ENCODE measurements at regions not wholly inside any gene's neighbourhood (a gene's known extent, or its start where the extent isn't known, plus 50 kb on each side); places are given as distances from the start of the nearest gene placed in this dataset.
A peak's percentile ranks its signal among the peaks of the same experiment; 100 is the strongest.

DNA sequence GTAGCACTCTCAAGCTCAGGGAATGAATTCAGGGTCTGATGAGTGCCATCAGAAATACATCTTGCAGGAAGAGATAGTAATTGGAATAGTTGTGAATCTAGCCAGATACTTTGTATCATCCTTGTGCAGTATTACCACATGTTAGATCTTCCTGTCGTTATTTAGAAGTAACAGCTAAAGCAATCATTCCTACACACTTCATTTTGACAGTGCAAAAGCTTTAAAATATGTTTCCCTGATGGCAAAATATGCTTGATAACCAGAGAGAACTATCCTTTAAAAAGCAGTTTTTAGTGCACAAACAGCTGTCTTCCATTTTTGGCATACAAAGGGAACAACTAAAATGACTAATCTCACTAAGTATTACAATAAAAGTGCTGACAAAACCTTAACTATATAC lies 149.5 kb upstream of the SLC38A2 start:
- 43 to 55% methylated on average over 1 of the region's 1 CpG for WGBS, 2 donors

DNA sequence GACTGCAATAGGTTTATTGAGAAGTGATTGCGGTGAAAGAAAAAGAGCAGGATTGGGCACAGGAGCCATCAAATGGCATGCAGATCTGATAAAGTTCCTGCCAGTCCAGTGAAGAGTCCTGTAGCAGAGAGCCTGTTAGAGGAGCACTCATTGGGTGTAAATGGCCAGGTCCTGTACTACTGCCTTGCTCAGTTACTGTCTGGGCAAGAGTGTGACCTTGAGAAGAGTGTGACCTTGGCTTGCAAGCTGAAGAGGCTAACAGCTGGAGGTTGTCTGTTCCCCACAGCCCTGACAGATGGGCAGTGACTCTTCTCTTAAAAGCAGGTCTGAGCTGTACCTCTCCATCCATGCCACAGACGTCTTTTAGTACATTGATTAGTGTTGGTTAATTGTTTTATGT lies 148.6 kb upstream of the SLC38A2 start:
- Histone ChIP-seq H3K9me3 (ENCODE audit: control insufficient read depth in 4 of 4, insufficient read depth in 3 of 4, low read length in 3 of 4) (no peaks in the 10 kb centered on the region), H3K27ac (ENCODE audit: low read depth in 1 of 2, low read length in 1 of 2) (no peak overlapping the region), H3K27me3 (ENCODE audit: control insufficient read depth in 3 of 3, insufficient read depth in 3 of 3, low read length in 2 of 3) (no peaks in the 10 kb centered on the region), H3K9ac (ENCODE audit: insufficient read depth in 1 of 2, low read length in 2 of 2) (no peak overlapping the region), H3K4me3 (no peak overlapping the region), H3K4me1 (ENCODE audit: control insufficient read depth in 5 of 5, insufficient read depth in 5 of 5, low read length in 5 of 5) (peaks cover 4 to 68% (median 16%) of the 10 kb centered on the region in 5 donors), H3K36me3 (ENCODE audit: control insufficient read depth in 4 of 4, insufficient read depth in 4 of 4, low read length in 4 of 4) (no peaks in the 10 kb centered on the region)
- DNase-seq (peak in 1 of 3 donors; percentile 22), ATAC-seq (ENCODE audit: insufficient read depth, low FRiP score) (no peak)
- TF ChIP-seq, protein P1, sequence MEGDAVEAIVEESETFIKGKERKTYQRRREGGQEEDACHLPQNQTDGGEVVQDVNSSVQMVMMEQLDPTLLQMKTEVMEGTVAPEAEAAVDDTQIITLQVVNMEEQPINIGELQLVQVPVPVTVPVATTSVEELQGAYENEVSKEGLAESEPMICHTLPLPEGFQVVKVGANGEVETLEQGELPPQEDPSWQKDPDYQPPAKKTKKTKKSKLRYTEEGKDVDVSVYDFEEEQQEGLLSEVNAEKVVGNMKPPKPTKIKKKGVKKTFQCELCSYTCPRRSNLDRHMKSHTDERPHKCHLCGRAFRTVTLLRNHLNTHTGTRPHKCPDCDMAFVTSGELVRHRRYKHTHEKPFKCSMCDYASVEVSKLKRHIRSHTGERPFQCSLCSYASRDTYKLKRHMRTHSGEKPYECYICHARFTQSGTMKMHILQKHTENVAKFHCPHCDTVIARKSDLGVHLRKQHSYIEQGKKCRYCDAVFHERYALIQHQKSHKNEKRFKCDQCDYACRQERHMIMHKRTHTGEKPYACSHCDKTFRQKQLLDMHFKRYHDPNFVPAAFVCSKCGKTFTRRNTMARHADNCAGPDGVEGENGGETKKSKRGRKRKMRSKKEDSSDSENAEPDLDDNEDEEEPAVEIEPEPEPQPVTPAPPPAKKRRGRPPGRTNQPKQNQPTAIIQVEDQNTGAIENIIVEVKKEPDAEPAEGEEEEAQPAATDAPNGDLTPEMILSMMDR (IDR thresholded peaks at IDR 0.05; ENCODE audit: control extremely low read depth, extremely low read depth): no peak
- WGBS, 2 donors: 87 to 94% methylated on average over 2 of the region's 2 CpGs

More for the DNA sequence above, 149.5 kb upstream of the SLC38A2 start:
- Histone ChIP-seq H3K4me1 (ENCODE audit: control insufficient read depth in 5 of 5, insufficient read depth in 5 of 5, low read length in 5 of 5) (peaks cover 4 to 65% (median 16%) of the 10 kb centered on the region in 5 donors), H3K27ac (ENCODE audit: low read depth in 1 of 2, low read length in 1 of 2) (no peak overlapping the region), H3K9me3 (ENCODE audit: control insufficient read depth in 4 of 4, insufficient read depth in 3 of 4, low read length in 3 of 4) (no peaks in the 10 kb centered on the region), H3K9ac (ENCODE audit: insufficient read depth in 1 of 2, low read length in 2 of 2) (no peak overlapping the region), H3K27me3 (ENCODE audit: control insufficient read depth in 3 of 3, insufficient read depth in 3 of 3, low read length in 2 of 3) (no peaks in the 10 kb centered on the region), H3K4me3 (no peak overlapping the region), H3K36me3 (ENCODE audit: control insufficient read depth in 4 of 4, insufficient read depth in 4 of 4, low read length in 4 of 4) (no peaks in the 10 kb centered on the region)
- no peak for ATAC-seq (ENCODE audit: insufficient read depth, low FRiP score)
- TF ChIP-seq, protein P1 (IDR thresholded peaks at IDR 0.05; ENCODE audit: control extremely low read depth, extremely low read depth): no peak
- peak in 2 of 3 donors; percentile 79 to 85 for DNase-seq

GRCh38 chr12:46519407-46519806 lies 146.8 kb upstream of the SLC38A2 start:
- Histone ChIP-seq H3K27ac (ENCODE audit: low read depth in 1 of 2, low read length in 1 of 2) (peak overlapping the region in 1 of 2 donors; percentile 34), H3K36me3 (ENCODE audit: control insufficient read depth in 4 of 4, insufficient read depth in 4 of 4, low read length in 4 of 4) (no peaks in the 10 kb centered on the region), H3K4me3 (no peak overlapping the region), H3K4me1 (ENCODE audit: control insufficient read depth in 5 of 5, insufficient read depth in 5 of 5, low read length in 5 of 5) (peaks cover 4 to 56% (median 9%) of the 10 kb centered on the region in 5 donors), H3K9ac (ENCODE audit: insufficient read depth in 1 of 2, low read length in 2 of 2) (no peak overlapping the region), H3K9me3 (ENCODE audit: control insufficient read depth in 4 of 4, insufficient read depth in 3 of 4, low read length in 3 of 4) (no peaks in the 10 kb centered on the region), H3K27me3 (ENCODE audit: control insufficient read depth in 3 of 3, insufficient read depth in 3 of 3, low read length in 2 of 3) (no peaks in the 10 kb centered on the region)
- ATAC-seq (ENCODE audit: insufficient read depth, low FRiP score) (no peak), DNase-seq (no peak)
- TF ChIP-seq, protein P1 (IDR thresholded peaks at IDR 0.05; ENCODE audit: control extremely low read depth, extremely low read depth): no peak
- WGBS, 2 donors: 95 to 100% methylated on average over 1 of the region's 1 CpG

DNA sequence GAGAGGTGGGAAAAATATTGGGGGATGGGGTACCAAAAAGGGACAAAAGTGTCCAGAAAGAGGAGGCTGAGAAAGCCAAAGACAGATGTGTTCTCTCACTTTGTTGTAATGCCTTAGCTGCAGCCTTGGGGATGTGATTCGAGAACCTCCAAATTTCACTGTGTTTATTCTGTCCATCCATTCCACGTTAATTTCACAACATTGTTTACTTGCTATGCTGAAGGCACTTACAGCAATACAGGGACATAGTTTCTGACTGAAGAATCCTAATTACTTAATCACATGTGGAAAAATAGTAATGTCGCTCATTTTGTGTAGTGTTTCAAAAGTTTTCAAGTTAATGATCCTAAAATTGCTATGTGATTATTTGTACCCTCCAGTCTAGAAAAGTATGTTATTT lies 146.2 kb upstream of the SLC38A2 start:
- Histone ChIP-seq H3K4me1 (ENCODE audit: control insufficient read depth in 5 of 5, insufficient read depth in 5 of 5, low read length in 5 of 5) (peaks cover 0 to 49% (median 9%) of the 10 kb centered on the region in 5 donors), H3K9me3 (ENCODE audit: control insufficient read depth in 4 of 4, insufficient read depth in 3 of 4, low read length in 3 of 4) (no peaks in the 10 kb centered on the region), H3K27ac (ENCODE audit: low read depth in 1 of 2, low read length in 1 of 2) (no peak overlapping the region), H3K36me3 (ENCODE audit: control insufficient read depth in 4 of 4, insufficient read depth in 4 of 4, low read length in 4 of 4) (no peaks in the 10 kb centered on the region), H3K27me3 (ENCODE audit: control insufficient read depth in 3 of 3, insufficient read depth in 3 of 3, low read length in 2 of 3) (no peaks in the 10 kb centered on the region), H3K9ac (ENCODE audit: insufficient read depth in 1 of 2, low read length in 2 of 2) (no peak overlapping the region), H3K4me3 (no peak overlapping the region)
- no peak for ATAC-seq (ENCODE audit: insufficient read depth, low FRiP score)
- DNase-seq: peak in 2 of 3 donors; percentile 55 to 71
- 78 to 82% methylated on average over 3 of the region's 3 CpGs for WGBS, 2 donors
- TF ChIP-seq, protein P1 (IDR thresholded peaks at IDR 0.05; ENCODE audit: control extremely low read depth, extremely low read depth): no peak
